ENCODE measurements at regions not wholly inside any gene's neighbourhood (a gene's known extent, or its start where the extent isn't known, plus 50 kb on each side); places are given as distances from the start of the nearest gene placed in this dataset.

GRCh38 chr6:40906759-40907158 lies 132.3 kb downstream of the UNC5CL start:
- H3K56ac ChIP-seq (replicated peaks; ENCODE audit: insufficient read length, low read depth, low read length), result no peak overlapping the region
- H4K8ac ChIP-seq (ENCODE audit: extremely low read depth, insufficient read depth, low read length), result no peak overlapping the region
- no peak overlapping the region for H2AFZ ChIP-seq (ENCODE audit: low read length)
- no peaks in the 10 kb centered on the region for H3K23me2 ChIP-seq (ENCODE audit: low read depth, low read length)
- H3K27ac ChIP-seq (ENCODE audit: low read depth, low read length), result no peak overlapping the region
- ChIA-PET POLR2A (ENCODE audit: partially characterized antibody) (no interaction called here), CTCF (ENCODE audit: partially characterized antibody) (interaction anchor here (1.1 to 3.1 kb wide), 5 partner anchors 9 to 133 kb away, joined by 3 to 10 read pairs (median 4); partner anchors contain the start of gene UNC5CL)
- H4K91ac ChIP-seq (replicated peaks; ENCODE audit: insufficient read length, low read length), result no peak overlapping the region
- no peak overlapping the region for H2BK5ac ChIP-seq (ENCODE audit: low read depth, low read length)
- 76% methylated on average over 3 of the region's 3 CpGs; no CpG with 5 or more reads in 1 of the 2 experiments for WGBS, 2 experiments (ENCODE audit: extremely low coverage in 1 of 2, insufficient coverage in 1 of 2, insufficient read length in 1 of 2, insufficient replicate concordance in 2 of 2, low coverage in 1 of 2, low lambda C conversion rate in 2 of 2, missing lambda C conversion rate in 1 of 2)
- H2AK5ac ChIP-seq (ENCODE audit: low read depth, low read length), result no peak overlapping the region
- H2BK120ac ChIP-seq (replicated peaks; ENCODE audit: low read depth, low read length), result no peak overlapping the region
- no peak overlapping the region for H3K14ac ChIP-seq (ENCODE audit: insufficient read length)
- no peak overlapping the region for H4K5ac ChIP-seq (ENCODE audit: insufficient read length, low read depth, low read length)
- no peak overlapping the region for H2BK20ac ChIP-seq (ENCODE audit: low read length)
- no peak overlapping the region for H3K9ac ChIP-seq (replicated peaks in 1 of 4; ENCODE audit: extremely low read depth in 1 of 4, low read depth in 3 of 4, low read length in 3 of 4)
- no peak overlapping the region for H3K4me2 ChIP-seq (ENCODE audit: insufficient read depth in 1 of 2, low read depth in 2 of 2, low read length in 2 of 2)
- H3K4ac ChIP-seq (replicated peaks; ENCODE audit: insufficient read length, low read depth, low read length), result no peak overlapping the region
- no peaks in the 10 kb centered on the region for H3K4me1 ChIP-seq (replicated peaks in 1 of 4; ENCODE audit: control insufficient read depth in 3 of 4, insufficient read depth in 4 of 4, low read length in 3 of 4)
- H2BK12ac ChIP-seq (ENCODE audit: low read depth, low read length), result no peak overlapping the region
- no peaks in the 10 kb centered on the region for H3K36me3 ChIP-seq (ENCODE audit: control insufficient read depth in 2 of 4, insufficient read depth in 4 of 4, low read length in 3 of 4)
- no peak for DNase-seq (ENCODE audit: low read depth in 1 of 2, low spot score in 2 of 2)
- H3K27me3 ChIP-seq (replicated peaks in 1 of 4; ENCODE audit: control insufficient read depth in 3 of 4, extremely low read depth in 1 of 4, insufficient read depth in 3 of 4, low read length in 3 of 4), result peaks cover 0 to 4% (median 0%) of the 10 kb centered on the region in 4 experiments; a peak in 2 of 7 replicates
- no peak overlapping the region for H3K23ac ChIP-seq (ENCODE audit: insufficient read length)
- H3K4me3 ChIP-seq (ENCODE audit: extremely low read depth in 1 of 4, insufficient read depth in 2 of 4, low read depth in 3 of 4, low read length in 4 of 4), result no peak overlapping the region
- no peaks in the 10 kb centered on the region for H3K79me1 ChIP-seq (ENCODE audit: low read depth, low read length)
- no peak for FAIRE-seq
- H2BK15ac ChIP-seq (ENCODE audit: low read length), result no peak overlapping the region
- H3K9me3 ChIP-seq (ENCODE audit: insufficient read depth in 2 of 2, low read depth in 1 of 2, low read length in 1 of 2), result no peaks in the 10 kb centered on the region
- no peaks in the 10 kb centered on the region for H4K20me1 ChIP-seq (replicated peaks in 1 of 2; ENCODE audit: control insufficient read depth in 1 of 2, insufficient read depth in 2 of 2, low read length in 2 of 2)
- no peak overlapping the region for H3K18ac ChIP-seq (ENCODE audit: extremely low read depth, low read length)
- H3K79me2 ChIP-seq (ENCODE audit: control insufficient read depth in 1 of 2, insufficient read depth in 2 of 2, low read length in 2 of 2), result no peaks in the 10 kb centered on the region
- no peak for TF ChIP-seq CBX5 (IDR thresholded peaks at IDR 0.05; ENCODE audit: low read depth, low read length)
- TF ChIP-seq CEBPB (IDR thresholded peaks at IDR 0.05; ENCODE audit: low read depth, low read length), result no peak
- TF ChIP-seq ASH2L (IDR thresholded peaks at IDR 0.05; ENCODE audit: low read length), result no peak
- TF ChIP-seq SAP30 (IDR thresholded peaks at IDR 0.05; ENCODE audit: insufficient read depth, insufficient replicate concordance, low read length), result no peak
- TF ChIP-seq USF2 (IDR thresholded peaks at IDR 0.05; ENCODE audit: low read length), result no peak
- no peak for TF ChIP-seq SP1 (IDR thresholded peaks at IDR 0.05; ENCODE audit: low read depth, low read length)
- TF ChIP-seq E2F6 (IDR thresholded peaks at IDR 0.05), result no peak
- TF ChIP-seq FOSL1 (IDR thresholded peaks at IDR 0.05; ENCODE audit: insufficient read depth, low read depth, low read length), result no peak
- no peak for TF ChIP-seq PHF8 (conservative IDR thresholded peaks at IDR 0.05; ENCODE audit: low read depth, low read length)
- TF ChIP-seq YY1 (IDR thresholded peaks at IDR 0.05; ENCODE audit: low read depth, low read length), result no peak
- no peak for TF ChIP-seq KDM1A (IDR thresholded peaks at IDR 0.05; ENCODE audit: borderline replicate concordance, low read length)
- no peak for TF ChIP-seq TAF7 (optimal IDR thresholded peaks at IDR 0.05; ENCODE audit: borderline replicate concordance, low read depth, low read length)
- no peak for TF ChIP-seq ZNF274 (IDR thresholded peaks at IDR 0.05; ENCODE audit: borderline replicate concordance, extremely low read depth, low read length)
- no peak for TF ChIP-seq CBX8 (IDR thresholded peaks at IDR 0.05; ENCODE audit: borderline replicate concordance, low read depth, low read length)
